ENCODE measurements at regions not wholly inside any gene's neighbourhood (a gene's known extent, or its start where the extent isn't known, plus 50 kb on each side); places are given as distances from the start of the nearest gene placed in this dataset.

GRCh38 chr11:122344215-122344614 is 228.2 kb upstream of the BLID start:
- Histone ChIP-seq H3K4me3 (ENCODE audit: extremely low read depth in 1 of 4, insufficient read depth in 2 of 4, low read depth in 3 of 4, low read length in 4 of 4) (no peak overlapping the region), H3K14ac (ENCODE audit: insufficient read length) (no peak overlapping the region), H3K23ac (ENCODE audit: insufficient read length) (no peak overlapping the region), H3K56ac (replicated peaks; ENCODE audit: insufficient read length, low read depth, low read length) (no peak overlapping the region), H3K4me1 (replicated peaks in 1 of 4; ENCODE audit: control insufficient read depth in 3 of 4, insufficient read depth in 4 of 4, low read length in 3 of 4) (no peaks in the 10 kb centered on the region), H3K4ac (replicated peaks; ENCODE audit: insufficient read length, low read depth, low read length) (no peak overlapping the region), H3K23me2 (ENCODE audit: low read depth, low read length) (no peaks in the 10 kb centered on the region), H2BK20ac (ENCODE audit: low read length) (no peak overlapping the region), H3K18ac (ENCODE audit: extremely low read depth, low read length) (no peak overlapping the region), H4K8ac (ENCODE audit: extremely low read depth, insufficient read depth, low read length) (no peak overlapping the region), H3K9ac (replicated peaks in 1 of 4; ENCODE audit: extremely low read depth in 1 of 4, low read depth in 3 of 4, low read length in 3 of 4) (no peak overlapping the region), H2AFZ (ENCODE audit: low read length) (no peak overlapping the region), H3K79me1 (ENCODE audit: low read depth, low read length) (no peaks in the 10 kb centered on the region), H3K36me3 (ENCODE audit: control insufficient read depth in 2 of 4, insufficient read depth in 4 of 4, low read length in 3 of 4) (no peaks in the 10 kb centered on the region), H2BK15ac (ENCODE audit: low read length) (no peak overlapping the region), H4K20me1 (replicated peaks in 1 of 2; ENCODE audit: control insufficient read depth in 1 of 2, insufficient read depth in 2 of 2, low read length in 2 of 2) (no peaks in the 10 kb centered on the region), H3K79me2 (ENCODE audit: control insufficient read depth in 1 of 2, insufficient read depth in 2 of 2, low read length in 2 of 2) (no peaks in the 10 kb centered on the region), H3K4me2 (ENCODE audit: insufficient read depth in 1 of 2, low read depth in 2 of 2, low read length in 2 of 2) (no peak overlapping the region), H4K5ac (ENCODE audit: insufficient read length, low read depth, low read length) (no peak overlapping the region), H2AK5ac (ENCODE audit: low read depth, low read length) (no peak overlapping the region), H3K27ac (ENCODE audit: low read depth, low read length) (no peak overlapping the region), H3K27me3 (replicated peaks in 1 of 4; ENCODE audit: control insufficient read depth in 3 of 4, extremely low read depth in 1 of 4, insufficient read depth in 3 of 4, low read length in 3 of 4) (no peaks in the 10 kb centered on the region), H2BK12ac (ENCODE audit: low read depth, low read length) (no peak overlapping the region), H4K91ac (replicated peaks; ENCODE audit: insufficient read length, low read length) (no peak overlapping the region), H3K9me3 (ENCODE audit: insufficient read depth in 2 of 2, low read depth in 1 of 2, low read length in 1 of 2) (no peaks in the 10 kb centered on the region), H2BK120ac (replicated peaks; ENCODE audit: low read depth, low read length) (no peak overlapping the region), H2BK5ac (ENCODE audit: low read depth, low read length) (no peak overlapping the region)
- FAIRE-seq (no peak), DNase-seq (ENCODE audit: low read depth in 1 of 2, low spot score in 2 of 2) (no peak)
- WGBS, 2 experiments (ENCODE audit: extremely low coverage in 1 of 2, insufficient coverage in 1 of 2, insufficient read length in 1 of 2, insufficient replicate concordance in 2 of 2, low coverage in 1 of 2, low lambda C conversion rate in 2 of 2, missing lambda C conversion rate in 1 of 2): 88% methylated on average over 3 of the region's 3 CpGs; no CpG with 5 or more reads in 1 of the 2 experiments
- TF ChIP-seq, protein P1, sequence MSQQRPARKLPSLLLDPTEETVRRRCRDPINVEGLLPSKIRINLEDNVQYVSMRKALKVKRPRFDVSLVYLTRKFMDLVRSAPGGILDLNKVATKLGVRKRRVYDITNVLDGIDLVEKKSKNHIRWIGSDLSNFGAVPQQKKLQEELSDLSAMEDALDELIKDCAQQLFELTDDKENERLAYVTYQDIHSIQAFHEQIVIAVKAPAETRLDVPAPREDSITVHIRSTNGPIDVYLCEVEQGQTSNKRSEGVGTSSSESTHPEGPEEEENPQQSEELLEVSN (IDR thresholded peaks at IDR 0.05): no peak
- POLR2A ChIA-PET (ENCODE audit: partially characterized antibody): no interaction called here
- CTCF ChIA-PET (ENCODE audit: partially characterized antibody): interaction anchor here (1.0 kb wide), 1 partner anchor 128 kb away, joined by 3 read pairs; no protein-coding TSS in a partner anchor

All from H1 (cell line).